GM12878 (cell line): ENCODE measurements at regions not wholly inside any gene's neighbourhood (a gene's known extent, or its start where the extent isn't known, plus 50 kb on each side); places are given as distances from the start of the nearest gene placed in this dataset.

Experiments
- ATAC-seq: fragments of 200-7000 bp; cut with Tn5 transposase; 3 replicates; pipeline ENCODE4 v1.9.1; 2020; ENCODE audit warnings: mild to moderate bottlenecking, moderate library complexity
- BruUV-seq: library from RNA; stranded (reverse); fragments of 400-500 nt; replicated peaks from 2 replicates; lab custom pipeline; 2021; lab: Mats Ljungman, UMichigan
- CTCF ChIA-PET: fragments of 300-600 bp; sonication (Branson Sonifier 250); formaldehyde crosslinking; extraction: SDS; loops from one replicate; lab custom pipeline; 2021; ENCODE audit warnings: inconsistent platforms; lab: Yijun Ruan, JAX
- POLR2A ChIA-PET: fragments of 350-600 bp; formaldehyde crosslinking; extraction: SDS; loops from one replicate; lab custom pipeline; 2021; ENCODE audit warnings: inconsistent platforms; lab: Charles Lee
- RAD21 ChIA-PET: fragments of 300-600 bp; sonication (Branson Sonifier 250); formaldehyde crosslinking; loops from one replicate; lab custom pipeline; 2023; ENCODE audit warnings: antibody characterized with exemption; ENCODE audit not compliant: unreplicated experiment; lab: Charles Lee
- SMC1A ChIA-PET: fragments of 300-600 bp; sonication (Branson Sonifier 250); formaldehyde crosslinking; loops from one replicate; lab custom pipeline; 2023; ENCODE audit not compliant: unreplicated experiment, uncharacterized antibody; lab: Charles Lee
- DNase-seq: peaks from one replicate; pipeline ENCODE4 v3.0.0-alpha.2; 2011; ENCODE audit warnings: low read depth, low spot score
- FAIRE-seq: peaks from 3 replicates; lab custom pipeline; 2011; peaks lifted over from hg19 to GRCh38; lab: Jason Lieb, UNC
- H2AFZ ChIP-seq: 2 replicates; pipeline ENCODE4 v1.6.0; 2011; ENCODE audit warnings: low read depth, low read length, control low read depth; ENCODE audit not compliant: control insufficient read depth
- H3K27ac ChIP-seq: 2 replicates; pipeline ENCODE4 v1.5.1; 2011; ENCODE audit warnings: control low read depth; ENCODE audit not compliant: control insufficient read depth, insufficient read depth
- H3K27me3 ChIP-seq, 2 experiments: replicated peaks in 1 of 2; 2 replicates each; pipeline versions ENCODE4 v1.6.0 to v1.6.1; 2011; ENCODE audit warnings: low read length in 1 of 2; ENCODE audit not compliant: control insufficient read depth in 2 of 2, insufficient read depth in 2 of 2
- H3K36me3 ChIP-seq, 2 experiments: 2 replicates each; pipeline ENCODE4 v1.5.1; 2011; ENCODE audit warnings: low read length in 1 of 2; ENCODE audit not compliant: control insufficient read depth in 2 of 2, insufficient read depth in 2 of 2
- H3K4me1 ChIP-seq: 2 replicates; pipeline ENCODE4 v1.6.1; 2011; ENCODE audit warnings: mild to moderate bottlenecking, low read length, moderate library complexity, mixed read lengths; ENCODE audit not compliant: control insufficient read depth, insufficient read depth
- H3K4me2 ChIP-seq: 2 replicates; pipeline ENCODE4 v1.6.0; 2011; ENCODE audit warnings: control low read depth; ENCODE audit not compliant: control insufficient read depth, insufficient read depth
- H3K4me3 ChIP-seq: fragments of 200-600 bp; sonication (generic); 2 replicates; pipeline ENCODE4 v1.5.1; 2016
- H3K79me2 ChIP-seq: 2 replicates; pipeline ENCODE4 v1.6.0; 2011; ENCODE audit warnings: low read length; ENCODE audit not compliant: control insufficient read depth, insufficient read depth
- H3K9ac ChIP-seq: 2 replicates; pipeline ENCODE4 v1.8.0; 2011; ENCODE audit warnings: low read length, control low read depth, mixed read lengths; ENCODE audit not compliant: control insufficient read depth, insufficient read depth
- H3K9me3 ChIP-seq: replicated peaks from 3 replicates; pipeline ENCODE4 v1.5.1; 2011; ENCODE audit warnings: mild to moderate bottlenecking, low read length; ENCODE audit not compliant: control insufficient read depth, insufficient read depth
- H4K20me1 ChIP-seq: 2 replicates; pipeline ENCODE4 v1.6.0; 2011; ENCODE audit not compliant: control insufficient read depth, insufficient read depth
- CBX3 ChIP-seq: fragments of 200-600 bp; sonication (generic); IDR thresholded peaks from 2 replicates; pipeline ENCODE4 v1.6.1; 2016; ENCODE audit warnings: low read depth, borderline replicate concordance
- EP300 ChIP-seq, 2 experiments: fragments of 150-350 bp in 1 of 2; IDR thresholded peaks; 2 replicates each; pipeline ENCODE4 v1.6.1; 2011 to 2012; ENCODE audit warnings: low read depth in 2 of 2, low read length in 2 of 2, borderline replicate concordance in 1 of 2, improper control_type of control experiment in 1 of 2, inconsistent platforms in 1 of 2; ENCODE audit not compliant: control insufficient read depth in 1 of 2
- IKZF1 ChIP-seq: fragments of 450-650 bp; conservative IDR thresholded peaks from 2 replicates; pipeline ENCODE4 v1.6.1; 2017; ENCODE audit warnings: antibody characterized with exemption, mild to moderate bottlenecking
- PBX3 ChIP-seq: IDR thresholded peaks from 2 replicates; pipeline ENCODE4 v1.6.1; 2011; ENCODE audit warnings: mild to moderate bottlenecking, low read depth, low read length, moderate library complexity; ENCODE audit not compliant: insufficient replicate concordance
- POLR2AphosphoS2 ChIP-seq: IDR thresholded peaks from 2 replicates; pipeline ENCODE4 v1.6.1; 2011; ENCODE audit warnings: low read depth, mild to moderate bottlenecking, low read length, improper control_type of control experiment, moderate library complexity
- SIN3A ChIP-seq: IDR thresholded peaks from 2 replicates; pipeline ENCODE4 v1.6.1; 2012; ENCODE audit warnings: low read depth, low read length, improper control_type of control experiment
- SMARCA5 ChIP-seq: fragments of 450-650 bp; IDR thresholded peaks from 2 replicates; pipeline ENCODE4 v1.6.1; 2017; ENCODE audit warnings: mild to moderate bottlenecking
- TCF12 ChIP-seq: IDR thresholded peaks from 2 replicates; pipeline ENCODE4 v1.6.1; 2011; ENCODE audit warnings: low read depth, mild to moderate bottlenecking, low read length
- whole genome bisulfite sequencing: methylation state at CpG from one replicate; pipeline ENCODE4 v1.1.6; 2016; ENCODE audit warnings: low lambda C conversion rate; ENCODE audit not compliant: insufficient replicate concordance, insufficient coverage; ENCODE audit errors: missing lambda C conversion rate; 5-methylcytosine and 5-hydroxymethylcytosine counted together
- in situ Hi-C: fragments of 300-500 bp; cut with MboI; formaldehyde crosslinking; loops from 9 replicates; pipeline ENCODE4 v1.14.3; 2018; ENCODE audit warnings: mixed read lengths
- intact Hi-C: fragments of 100-400 bp; cut with micrococcal nuclease; formaldehyde crosslinking; loops from one replicate; pipeline ENCODE4 v1.14.2; 2022; ENCODE audit not compliant: unreplicated experiment
- TF ChIP-seq, protein P1 (sequence below): fragments of 150-350 bp; IDR thresholded peaks from 2 replicates; pipeline ENCODE4 v1.6.1; 2016; ENCODE audit warnings: low read depth, low read length
- TF ChIP-seq, protein P2 (sequence below): IDR thresholded peaks from 2 replicates; pipeline ENCODE4 v1.6.1; 2012; ENCODE audit warnings: improper control_type of control experiment, low read depth, low read length; ENCODE audit not compliant: insufficient replicate concordance

- TF ChIP-seq, protein P1, sequence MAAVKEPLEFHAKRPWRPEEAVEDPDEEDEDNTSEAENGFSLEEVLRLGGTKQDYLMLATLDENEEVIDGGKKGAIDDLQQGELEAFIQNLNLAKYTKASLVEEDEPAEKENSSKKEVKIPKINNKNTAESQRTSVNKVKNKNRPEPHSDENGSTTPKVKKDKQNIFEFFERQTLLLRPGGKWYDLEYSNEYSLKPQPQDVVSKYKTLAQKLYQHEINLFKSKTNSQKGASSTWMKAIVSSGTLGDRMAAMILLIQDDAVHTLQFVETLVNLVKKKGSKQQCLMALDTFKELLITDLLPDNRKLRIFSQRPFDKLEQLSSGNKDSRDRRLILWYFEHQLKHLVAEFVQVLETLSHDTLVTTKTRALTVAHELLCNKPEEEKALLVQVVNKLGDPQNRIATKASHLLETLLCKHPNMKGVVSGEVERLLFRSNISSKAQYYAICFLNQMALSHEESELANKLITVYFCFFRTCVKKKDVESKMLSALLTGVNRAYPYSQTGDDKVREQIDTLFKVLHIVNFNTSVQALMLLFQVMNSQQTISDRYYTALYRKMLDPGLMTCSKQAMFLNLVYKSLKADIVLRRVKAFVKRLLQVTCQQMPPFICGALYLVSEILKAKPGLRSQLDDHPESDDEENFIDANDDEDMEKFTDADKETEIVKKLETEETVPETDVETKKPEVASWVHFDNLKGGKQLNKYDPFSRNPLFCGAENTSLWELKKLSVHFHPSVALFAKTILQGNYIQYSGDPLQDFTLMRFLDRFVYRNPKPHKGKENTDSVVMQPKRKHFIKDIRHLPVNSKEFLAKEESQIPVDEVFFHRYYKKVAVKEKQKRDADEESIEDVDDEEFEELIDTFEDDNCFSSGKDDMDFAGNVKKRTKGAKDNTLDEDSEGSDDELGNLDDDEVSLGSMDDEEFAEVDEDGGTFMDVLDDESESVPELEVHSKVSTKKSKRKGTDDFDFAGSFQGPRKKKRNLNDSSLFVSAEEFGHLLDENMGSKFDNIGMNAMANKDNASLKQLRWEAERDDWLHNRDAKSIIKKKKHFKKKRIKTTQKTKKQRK, result no peak
- TF ChIP-seq TCF12 (no peak), SMARCA5 (no peak), PBX3 (no peak), POLR2AphosphoS2 (no peak)
These were observed 132.4 kb downstream of the MYCN start (continued) for GRCh38 chr2:16072638-16073290.

DNA sequence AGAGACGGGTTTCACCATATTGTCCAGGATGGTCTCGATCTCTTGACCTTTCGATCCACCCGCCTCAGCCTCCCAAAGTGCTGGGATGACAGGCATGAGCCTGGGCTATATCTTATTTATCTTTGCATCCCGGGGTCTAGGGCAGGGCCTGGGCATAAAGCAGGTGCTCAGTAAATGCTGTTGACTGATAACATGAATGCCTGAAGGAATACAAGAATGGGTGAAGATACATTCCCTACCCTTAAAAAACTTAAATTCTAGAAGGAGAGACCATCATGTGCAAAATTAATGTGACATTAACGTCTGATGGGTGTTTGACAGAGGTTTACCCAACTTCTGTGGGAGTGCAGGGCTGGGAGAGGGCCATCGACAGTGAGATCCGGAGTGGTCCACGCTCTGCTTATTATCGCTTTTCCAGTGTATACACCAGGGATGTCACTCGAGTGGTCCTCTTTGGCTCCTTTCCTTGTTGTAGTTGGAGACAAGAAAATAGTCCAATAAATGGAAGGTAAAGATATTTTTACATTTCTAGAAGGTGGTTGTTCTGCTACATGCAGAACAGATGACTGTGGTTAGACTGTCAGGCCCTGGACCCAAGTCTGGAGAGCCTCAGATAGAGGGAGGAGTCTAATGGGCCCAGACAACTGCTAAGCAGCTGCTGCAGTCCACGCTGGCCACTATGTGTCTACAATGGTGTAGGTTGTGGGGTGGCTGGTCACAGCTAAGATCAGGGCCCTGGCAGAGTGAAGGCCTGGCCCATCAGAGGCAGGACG is 131.7 kb downstream of the MYCN start:
- in situ Hi-C loops, result no loop called here
- no peak for FAIRE-seq
- TF ChIP-seq POLR2AphosphoS2 (no peak), EP300 (IDR thresholded peaks at IDR 0.05; ENCODE audit: borderline replicate concordance in 1 of 2, control insufficient read depth in 1 of 2, low read depth in 2 of 2, low read length in 2 of 2) (no peak), CBX3 (no peak), IKZF1 (no peak), SIN3A (no peak)
- TF ChIP-seq, protein P2, sequence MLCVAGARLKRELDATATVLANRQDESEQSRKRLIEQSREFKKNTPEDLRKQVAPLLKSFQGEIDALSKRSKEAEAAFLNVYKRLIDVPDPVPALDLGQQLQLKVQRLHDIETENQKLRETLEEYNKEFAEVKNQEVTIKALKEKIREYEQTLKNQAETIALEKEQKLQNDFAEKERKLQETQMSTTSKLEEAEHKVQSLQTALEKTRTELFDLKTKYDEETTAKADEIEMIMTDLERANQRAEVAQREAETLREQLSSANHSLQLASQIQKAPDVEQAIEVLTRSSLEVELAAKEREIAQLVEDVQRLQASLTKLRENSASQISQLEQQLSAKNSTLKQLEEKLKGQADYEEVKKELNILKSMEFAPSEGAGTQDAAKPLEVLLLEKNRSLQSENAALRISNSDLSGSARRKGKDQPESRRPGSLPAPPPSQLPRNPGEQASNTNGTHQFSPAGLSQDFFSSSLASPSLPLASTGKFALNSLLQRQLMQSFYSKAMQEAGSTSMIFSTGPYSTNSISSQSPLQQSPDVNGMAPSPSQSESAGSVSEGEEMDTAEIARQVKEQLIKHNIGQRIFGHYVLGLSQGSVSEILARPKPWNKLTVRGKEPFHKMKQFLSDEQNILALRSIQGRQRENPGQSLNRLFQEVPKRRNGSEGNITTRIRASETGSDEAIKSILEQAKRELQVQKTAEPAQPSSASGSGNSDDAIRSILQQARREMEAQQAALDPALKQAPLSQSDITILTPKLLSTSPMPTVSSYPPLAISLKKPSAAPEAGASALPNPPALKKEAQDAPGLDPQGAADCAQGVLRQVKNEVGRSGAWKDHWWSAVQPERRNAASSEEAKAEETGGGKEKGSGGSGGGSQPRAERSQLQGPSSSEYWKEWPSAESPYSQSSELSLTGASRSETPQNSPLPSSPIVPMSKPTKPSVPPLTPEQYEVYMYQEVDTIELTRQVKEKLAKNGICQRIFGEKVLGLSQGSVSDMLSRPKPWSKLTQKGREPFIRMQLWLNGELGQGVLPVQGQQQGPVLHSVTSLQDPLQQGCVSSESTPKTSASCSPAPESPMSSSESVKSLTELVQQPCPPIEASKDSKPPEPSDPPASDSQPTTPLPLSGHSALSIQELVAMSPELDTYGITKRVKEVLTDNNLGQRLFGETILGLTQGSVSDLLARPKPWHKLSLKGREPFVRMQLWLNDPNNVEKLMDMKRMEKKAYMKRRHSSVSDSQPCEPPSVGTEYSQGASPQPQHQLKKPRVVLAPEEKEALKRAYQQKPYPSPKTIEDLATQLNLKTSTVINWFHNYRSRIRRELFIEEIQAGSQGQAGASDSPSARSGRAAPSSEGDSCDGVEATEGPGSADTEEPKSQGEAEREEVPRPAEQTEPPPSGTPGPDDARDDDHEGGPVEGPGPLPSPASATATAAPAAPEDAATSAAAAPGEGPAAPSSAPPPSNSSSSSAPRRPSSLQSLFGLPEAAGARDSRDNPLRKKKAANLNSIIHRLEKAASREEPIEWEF, result no peak

More for the DNA sequence above, 131.7 kb downstream of the MYCN start:
- POLR2A ChIA-PET, result no interaction called here
- Histone ChIP-seq H3K9me3 (no peaks in the 10 kb centered on the region), H2AFZ (no peak overlapping the region), H3K27me3 (no peaks in the 10 kb centered on the region; a peak in 1 of 4 replicates), H4K20me1 (no peaks in the 10 kb centered on the region), H3K4me1 (no peaks in the 10 kb centered on the region), H3K27ac (no peak overlapping the region), H3K4me3 (no peak overlapping the region), H3K9ac (no peak overlapping the region), H3K79me2 (no peaks in the 10 kb centered on the region), H3K4me2 (no peak overlapping the region), H3K36me3 (no peaks in the 10 kb centered on the region)
- BruUV-seq, result no TSS peak
- CTCF ChIA-PET, result no interaction called here
- no peak for DNase-seq
- intact Hi-C loops, result no loop called here
- SMC1A ChIA-PET, result no interaction called here
- no peak for ATAC-seq
- RAD21 ChIA-PET, result no interaction called here
- WGBS, result 50% methylated on average over 13 of the region's 13 CpGs
